Vagina (tissue), 2 donors: ENCODE measurements at regions not wholly inside any gene's neighbourhood (a gene's known extent, or its start where the extent isn't known, plus 50 kb on each side); places are given as distances from the start of the nearest gene placed in this dataset.

Source experiments
- CTCF ChIP-seq, 3 experiments: fragments of 450-650 bp in 2 of 3; fragments of 200-600 bp in 1 of 3; sonication (generic) in 1 of 3; IDR thresholded peaks; one replicate each; pipeline ENCODE4 v1.5.1; 2017 to 2019; ENCODE audit warnings: antibody characterized with exemption in 3 of 3, mild to moderate bottlenecking in 2 of 3, moderate library complexity in 2 of 3
- POLR2A ChIP-seq, 2 donors: fragments of 450-650 bp; IDR thresholded peaks; one replicate each; pipeline ENCODE4 v1.6.1; 2017; ENCODE audit warnings: antibody characterized with exemption in 2 of 2, mild to moderate bottlenecking in 2 of 2, moderate library complexity in 2 of 2
- POLR2AphosphoS5 ChIP-seq, 2 donors: sonication (generic); formaldehyde crosslinking; IDR thresholded peaks; one replicate each; pipeline ENCODE4 v1.9.0; 2017; ENCODE audit warnings: antibody characterized with exemption in 2 of 2, mild to moderate bottlenecking in 2 of 2, low read depth in 1 of 2; ENCODE audit not compliant: insufficient read depth in 1 of 2

- TF ChIP-seq CTCF (IDR thresholded peaks at IDR 0.05) (no peak), POLR2A (IDR thresholded peaks at IDR 0.05) (no peak), POLR2AphosphoS5 (IDR thresholded peaks at IDR 0.05; ENCODE audit: insufficient read depth in 1 of 2, low read depth in 1 of 2) (no peak)
Measured at GRCh38 chr5:74550927-74551326, 89.6 kb downstream of the ENC1 start.
